ENCODE measurements at regions not wholly inside any gene's neighbourhood (a gene's known extent, or its start where the extent isn't known, plus 50 kb on each side); places are given as distances from the start of the nearest gene placed in this dataset.

- DNase-seq = no peak
Observed at GRCh38 chr9:78507037-78507436, 210.1 kb downstream of the PSAT1 start.

- DNase-seq = no peak
Observed at GRCh38 chr9:78510035-78510434, 213.1 kb downstream of the PSAT1 start.

- no peak for DNase-seq
Observed at GRCh38 chr9:78515108-78515507, 218.2 kb downstream of the PSAT1 start.

- DNase-seq = no peak
Observed at GRCh38 chr9:78519786-78520185, 222.9 kb downstream of the PSAT1 start.

DNA sequence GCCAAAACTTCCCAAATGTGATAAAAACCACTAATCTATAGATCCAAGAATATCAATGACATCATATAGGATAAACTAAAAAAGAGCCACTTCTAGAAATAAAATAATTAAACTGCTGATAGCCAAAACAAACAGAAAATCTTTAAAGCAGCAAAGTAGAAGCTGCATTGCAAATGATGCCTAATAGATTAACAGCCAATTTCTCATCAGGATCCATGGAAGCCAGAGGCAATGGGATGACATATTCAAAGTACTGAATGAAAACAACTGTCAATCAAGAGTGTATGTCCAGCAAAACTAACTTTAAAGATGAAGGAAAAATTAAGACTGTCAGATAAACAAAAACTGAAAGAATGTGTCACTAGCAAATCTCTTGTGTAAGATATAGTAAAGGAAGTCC, 224.8 kb downstream of the PSAT1 start:
- no peak for DNase-seq

- no peak for DNase-seq
Observed at GRCh38 chr9:78525986-78526560, 229.1 kb downstream of the PSAT1 start.

- DNase-seq = no peak
Observed at GRCh38 chr9:78533500-78533899, 236.6 kb downstream of the PSAT1 start.

DNA sequence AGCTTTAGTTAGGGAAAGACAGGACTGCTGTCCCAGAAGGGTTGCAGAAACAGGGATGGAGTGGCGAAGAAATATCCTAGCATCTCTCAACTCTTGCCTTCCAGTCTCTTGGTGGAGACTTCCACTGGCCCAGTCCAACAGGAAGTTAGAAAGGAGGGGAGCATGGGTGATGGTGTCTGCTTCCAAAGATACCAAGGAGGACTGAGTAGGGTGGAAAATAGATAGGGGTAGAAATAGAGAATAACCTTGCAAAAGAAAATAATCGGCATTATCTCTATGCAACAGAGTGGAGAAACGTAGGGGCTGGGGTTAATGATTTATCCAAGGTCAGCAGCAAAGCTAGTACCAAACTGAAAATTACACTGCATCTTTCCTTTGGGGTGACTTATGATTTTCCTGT, 242.3 kb downstream of the PSAT1 start:
- DNase-seq = no peak

GRCh38 chr9:78539904-78540303, 243.0 kb downstream of the PSAT1 start:
- DNase-seq = no peak

DNA sequence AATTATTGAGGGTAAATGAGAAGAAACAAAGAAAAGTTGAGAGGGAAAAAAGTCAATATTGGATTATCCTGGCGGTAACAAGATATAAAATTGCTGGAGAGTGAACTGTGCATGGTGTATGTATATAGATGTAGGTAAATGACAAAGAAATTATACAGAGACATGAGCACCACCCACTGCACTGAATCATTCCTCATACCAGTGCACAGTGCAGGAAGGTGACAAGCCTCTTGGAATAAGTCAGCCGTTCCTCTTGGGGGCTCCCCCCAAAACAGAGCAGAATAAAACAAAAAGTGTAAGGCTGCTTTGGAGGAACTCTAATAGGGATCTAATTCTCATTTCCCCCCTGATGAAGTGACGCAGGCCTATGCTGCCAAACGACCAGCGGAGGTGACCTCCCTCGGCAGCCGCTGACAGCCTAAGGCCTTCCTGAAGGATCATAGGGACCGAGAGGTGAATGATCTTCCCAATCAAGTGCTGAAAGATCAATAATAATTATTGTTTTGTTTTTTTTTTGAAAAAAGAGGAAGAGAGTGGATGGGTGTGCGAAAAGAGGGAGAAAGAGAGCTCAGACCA, 245.0 kb downstream of the PSAT1 start:
- no peak for DNase-seq

DNA sequence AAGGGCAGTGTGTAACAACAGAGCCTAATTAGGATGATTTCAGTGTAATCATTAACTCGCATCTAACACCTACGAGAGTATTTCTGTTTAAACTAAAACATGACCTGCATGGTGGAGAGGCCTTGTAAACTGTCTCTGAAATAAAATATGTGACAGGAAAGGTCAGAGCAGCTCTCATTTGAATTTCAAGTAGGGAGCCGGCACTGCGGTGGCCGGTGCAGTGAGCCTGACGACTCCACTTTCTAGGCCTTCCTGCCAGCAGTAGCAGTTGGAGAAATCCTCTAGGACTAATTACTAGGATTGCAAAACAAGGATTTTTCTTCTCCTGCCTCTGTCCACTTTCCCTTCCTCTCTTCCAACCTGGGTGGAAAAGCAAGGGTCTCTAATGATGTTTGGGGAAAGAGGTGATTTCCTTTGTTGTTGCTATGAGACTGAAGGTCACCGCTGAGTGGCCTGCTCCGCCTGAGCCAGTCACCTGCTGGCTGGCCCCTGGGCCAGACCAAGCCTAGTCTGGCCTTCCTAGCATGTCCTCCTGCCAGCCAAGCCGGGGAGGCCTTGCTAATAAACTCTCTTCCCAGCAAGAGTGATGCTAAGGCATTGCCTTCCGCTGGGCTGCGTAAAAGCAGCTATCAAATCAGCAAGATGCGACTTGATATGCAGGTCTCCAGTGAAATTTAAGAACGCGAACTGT, 245.7 kb downstream of the PSAT1 start:
- DNase-seq = no peak

DNA sequence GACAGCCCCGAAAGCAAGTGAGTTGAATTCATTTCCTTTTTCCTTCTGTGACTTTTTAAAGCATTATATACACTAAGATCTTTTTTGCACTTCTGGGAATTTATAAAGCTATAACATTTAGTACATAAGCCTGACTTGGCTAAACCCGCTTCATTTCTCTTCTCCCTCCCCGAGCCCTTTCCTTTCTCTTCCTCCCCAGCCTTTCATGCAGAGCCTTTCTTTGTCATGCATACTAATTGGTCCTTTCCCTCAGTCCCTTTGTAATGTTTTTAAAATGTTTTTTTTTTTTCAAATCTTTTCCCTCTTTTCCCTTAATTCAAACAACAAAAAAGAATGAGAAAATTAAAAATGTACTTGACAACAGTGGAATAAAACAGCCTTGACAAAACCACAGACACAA, 246.4 kb downstream of the PSAT1 start:
- no peak for DNase-seq

- no peak for DNase-seq
Observed at GRCh38 chr9:78544230-78544629, 247.3 kb downstream of the PSAT1 start.

GRCh38 chr9:78547831-78548230, 250.9 kb downstream of the PSAT1 start:
- DNase-seq = no peak

GRCh38 chr9:78548670-78549069, 251.7 kb downstream of the PSAT1 start:
- no peak for DNase-seq

DNA sequence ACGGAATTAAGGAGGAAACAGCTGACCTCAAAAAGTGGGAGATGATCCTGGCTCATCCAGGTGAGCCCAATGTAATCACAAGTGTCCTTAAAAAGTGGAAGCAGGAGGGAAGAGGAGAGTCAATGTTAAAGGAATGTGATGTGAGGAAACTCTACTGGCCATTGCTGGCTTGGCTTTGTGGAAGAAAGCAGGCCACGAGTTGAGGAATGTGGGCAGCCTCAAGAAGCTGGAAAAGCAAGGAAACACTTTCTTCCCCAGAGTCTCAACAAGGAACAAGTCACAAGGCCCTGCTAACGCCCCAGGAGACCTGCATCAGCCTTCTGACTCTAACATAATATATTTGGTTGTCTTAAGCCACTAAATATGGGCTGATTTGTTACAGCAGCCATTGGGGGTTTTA, 252.8 kb downstream of the PSAT1 start:
- no peak for DNase-seq

GRCh38 chr9:78552802-78553201, 255.9 kb downstream of the PSAT1 start:
- no peak for DNase-seq

GRCh38 chr9:78557540-78557939, 260.6 kb downstream of the PSAT1 start:
- DNase-seq = no peak

- no peak for DNase-seq
Observed at GRCh38 chr9:78559449-78559885, 262.5 kb downstream of the PSAT1 start.

GRCh38 chr9:78562021-78562420, 265.1 kb downstream of the PSAT1 start:
- DNase-seq = no peak

GRCh38 chr9:78563269-78563668, 266.3 kb downstream of the PSAT1 start:
- no peak for DNase-seq

GRCh38 chr9:78565481-78565880, 268.6 kb downstream of the PSAT1 start:
- DNase-seq = no peak

- DNase-seq = no peak
Observed at GRCh38 chr9:78566521-78566920, 269.6 kb downstream of the PSAT1 start.

GRCh38 chr9:78566948-78567675, 270.2 kb downstream of the PSAT1 start:
- DNase-seq = no peak

Measured in CD4-positive, alpha-beta T cell treated with Interleukin-17A for 4 hours (primary cell).